Endothelial cell of umbilical vein (primary cell): ENCODE measurements at regions not wholly inside any gene's neighbourhood (a gene's known extent, or its start where the extent isn't known, plus 50 kb on each side); places are given as distances from the start of the nearest gene placed in this dataset.

Experiments used
- BruUV-seq: library from RNA; stranded (reverse); fragments of 400-500 nt; replicated peaks from 2 replicates; lab custom pipeline; 2021; lab: Mats Ljungman, UMichigan
- CTCF ChIA-PET: fragments of 300-600, 350-600 bp; sonication (Branson Sonifier 250); formaldehyde crosslinking; loops from one replicate; lab custom pipeline; 2021; ENCODE audit warnings: antibody characterized with exemption, inconsistent platforms; lab: Charles Lee
- POLR2A ChIA-PET: fragments of 300-600, 350-600 bp; sonication (Branson Sonifier 250); formaldehyde crosslinking; loops from one replicate; lab custom pipeline; 2021; ENCODE audit warnings: antibody characterized with exemption, inconsistent platforms; lab: Charles Lee
- DNase-seq: peaks from one replicate; pipeline ENCODE4 v3.0.0-alpha.2; 2011; ENCODE audit warnings: low read depth, low spot score
- FAIRE-seq: peaks from 2 replicates; lab custom pipeline; 2011; peaks lifted over from hg19 to GRCh38; lab: Jason Lieb, UNC
- H2AFZ ChIP-seq: 2 replicates; pipeline ENCODE4 v1.6.0; 2012; ENCODE audit warnings: low read depth, low read length, control low read depth, inconsistent platforms
- H3K27ac ChIP-seq: 2 replicates; pipeline ENCODE4 v1.5.1; 2011; ENCODE audit warnings: low read depth, mild to moderate bottlenecking, control low read depth, low read length, moderate library complexity; ENCODE audit not compliant: insufficient read depth
- H3K27me3 ChIP-seq, 2 experiments: 2 replicates each; pipeline versions ENCODE4 v1.6.0 to v1.6.1; 2011; ENCODE audit warnings: low read length in 2 of 2, mixed read lengths in 1 of 2; ENCODE audit not compliant: control insufficient read depth in 2 of 2, insufficient read depth in 2 of 2
- H3K36me3 ChIP-seq, 2 experiments: 2 replicates in 1 of 2; 3 replicates in 1 of 2; pipeline ENCODE4 v1.5.1; 2011; ENCODE audit warnings: low read length in 2 of 2, mild to moderate bottlenecking in 1 of 2, moderate library complexity in 1 of 2; ENCODE audit not compliant: control insufficient read depth in 2 of 2, insufficient read depth in 2 of 2; ENCODE audit errors: extremely low read depth in 1 of 2
- H3K4me1 ChIP-seq: 3 replicates; pipeline ENCODE4 v1.5.1; 2011; ENCODE audit warnings: mild to moderate bottlenecking, low read length; ENCODE audit not compliant: control insufficient read depth, insufficient read depth; ENCODE audit errors: extremely low read depth
- H3K4me2 ChIP-seq: 2 replicates; pipeline ENCODE4 v1.6.1; 2011; ENCODE audit warnings: low read length, control low read depth, mixed read lengths; ENCODE audit not compliant: insufficient read depth
- H3K4me3 ChIP-seq, 3 experiments: fragments of 200-600 bp in 1 of 3; sonication (generic), shearing (Covaris generic) in 1 of 3; replicated peaks in 1 of 3; 2 replicates each; pipeline ENCODE4 v1.5.1; 2011 to 2016; ENCODE audit warnings: control low read depth in 3 of 3, low read length in 3 of 3, mild to moderate bottlenecking in 2 of 3, inconsistent platforms in 1 of 3, low read depth in 1 of 3, moderate library complexity in 1 of 3; ENCODE audit not compliant: insufficient read depth in 1 of 3
- H3K79me2 ChIP-seq: 2 replicates; pipeline ENCODE4 v1.6.0; 2012; ENCODE audit warnings: low read length, inconsistent platforms; ENCODE audit not compliant: control insufficient read depth, insufficient read depth
- H3K9ac ChIP-seq: replicated peaks from 2 replicates; pipeline ENCODE3; 2011; ENCODE audit warnings: low read length, control low read depth; ENCODE audit not compliant: insufficient read depth; ENCODE audit errors: extremely low read depth
- H3K9me1 ChIP-seq: replicated peaks from 3 replicates; pipeline ENCODE4 v1.6.0; 2011; ENCODE audit warnings: mild to moderate bottlenecking, low read length; ENCODE audit not compliant: control insufficient read depth, insufficient read depth; ENCODE audit errors: extremely low read depth
- H3K9me3 ChIP-seq: replicated peaks from 2 replicates; pipeline ENCODE4 v1.5.1; 2012; ENCODE audit warnings: low read length, inconsistent platforms; ENCODE audit not compliant: control insufficient read depth, insufficient read depth
- H4K20me1 ChIP-seq: replicated peaks from 2 replicates; pipeline ENCODE3; 2011; ENCODE audit warnings: mild to moderate bottlenecking, low read length; ENCODE audit not compliant: control insufficient read depth, insufficient read depth; ENCODE audit errors: extremely low read depth
- CTCF ChIP-seq, 2 donors: IDR thresholded peaks; 1 replicate in 1 of 2; 2 replicates in 1 of 2; pipeline ENCODE4 v1.5.1; 2011; ENCODE audit warnings: low read length in 2 of 2, mild to moderate bottlenecking in 2 of 2, moderate library complexity in 2 of 2, control low read depth in 1 of 2, inconsistent platforms in 1 of 2, low read depth in 1 of 2; ENCODE audit not compliant: insufficient read depth in 1 of 2; ENCODE audit errors: extremely low read depth in 1 of 2
- EZH2 ChIP-seq: IDR thresholded peaks from 2 replicates; pipeline ENCODE4 v1.6.1; 2012; ENCODE audit warnings: borderline replicate concordance, low read depth, mild to moderate bottlenecking, moderate library complexity, low read length, inconsistent platforms; ENCODE audit not compliant: severe bottlenecking
- FOS ChIP-seq: IDR thresholded peaks from 2 replicates; pipeline ENCODE4 v1.6.1; 2011; ENCODE audit warnings: mild to moderate bottlenecking, low read length, moderate library complexity, borderline replicate concordance; ENCODE audit not compliant: insufficient read depth
- GATA2 ChIP-seq: IDR thresholded peaks from 2 replicates; pipeline ENCODE4 v1.7.0; 2011; ENCODE audit warnings: low read depth, mild to moderate bottlenecking, moderate library complexity, mixed read lengths, low read length; ENCODE audit not compliant: insufficient read length, insufficient read depth
- JUN ChIP-seq: IDR thresholded peaks from 2 replicates; pipeline ENCODE4 v1.6.1; 2011; ENCODE audit warnings: borderline replicate concordance, low read depth; ENCODE audit not compliant: insufficient read length, insufficient read depth
- MAX ChIP-seq: IDR thresholded peaks from 2 replicates; pipeline ENCODE4 v1.6.1; 2011; ENCODE audit not compliant: insufficient read depth, insufficient read length
- MYC ChIP-seq: IDR thresholded peaks from one replicate; pipeline ENCODE4 v1.6.1; 2011; ENCODE audit warnings: mild to moderate bottlenecking, low read depth, low read length
- POLR2A ChIP-seq: IDR thresholded peaks from 2 replicates; pipeline ENCODE4 v1.6.1; 2012; ENCODE audit warnings: low read depth, mild to moderate bottlenecking, control low read depth, low read length
- POLR2AphosphoS5 ChIP-seq: IDR thresholded peaks from 2 replicates; pipeline ENCODE4 v1.6.1; 2012; ENCODE audit warnings: low read depth, mild to moderate bottlenecking, control low read depth, low read length, moderate library complexity; ENCODE audit not compliant: insufficient read depth
- dilution Hi-C: fragments of 300-500 bp; cut with MboI; formaldehyde crosslinking; loops from one replicate; pipeline ENCODE4 v1.15.0; 2019; ENCODE audit warnings: low sequenced_read_pairs; ENCODE audit not compliant: extremely low pct_ligation_motif_present
- intact Hi-C: fragments of 100-400 bp; cut with micrococcal nuclease; formaldehyde crosslinking; loops from one replicate; pipeline ENCODE4 v1.10.0; 2022

GRCh38 chr16:59391617-59392364, 657.7 kb upstream of the GOT2 start:
- ChIA-PET POLR2A (no interaction called here), CTCF (no interaction called here)
- H3K27me3 ChIP-seq: no peaks in the 10 kb centered on the region
- FAIRE-seq (no peak), DNase-seq (no peak)
- H3K4me2 ChIP-seq: no peak overlapping the region
- no peak overlapping the region for H3K27ac ChIP-seq
- H3K36me3 ChIP-seq: no peaks in the 10 kb centered on the region
- TF ChIP-seq JUN: no peak
- no peak for TF ChIP-seq FOS
- no peak for TF ChIP-seq MYC
- no peak for TF ChIP-seq EZH2
- TF ChIP-seq POLR2AphosphoS5: no peak
- no peak for TF ChIP-seq CTCF (IDR thresholded peaks at IDR 0.05; ENCODE audit: extremely low read depth in 1 of 2, insufficient read depth in 1 of 2, low read depth in 1 of 2, low read length in 2 of 2)
- no peak for TF ChIP-seq POLR2A
- TF ChIP-seq GATA2: no peak
- no peak for TF ChIP-seq MAX
- BruUV-seq: no TSS peak
- intact Hi-C loops: no loop called here
- no peak overlapping the region for H3K9ac ChIP-seq
- no peaks in the 10 kb centered on the region for H3K9me1 ChIP-seq
- no peaks in the 10 kb centered on the region for H3K9me3 ChIP-seq
- H3K79me2 ChIP-seq: no peaks in the 10 kb centered on the region
- no peak overlapping the region for H2AFZ ChIP-seq
- peaks cover 3% of the 10 kb centered on the region for H3K4me1 ChIP-seq
- dilution Hi-C loops: no loop called here
- H3K4me3 ChIP-seq: no peak overlapping the region
- no peaks in the 10 kb centered on the region for H4K20me1 ChIP-seq
